IMR-90 (cell line): ENCODE measurements at regions not wholly inside any gene's neighbourhood (a gene's known extent, or its start where the extent isn't known, plus 50 kb on each side); places are given as distances from the start of the nearest gene placed in this dataset.
"Not testable (repeated sequence)": the region's sequence is repeated elsewhere in the genome, so short reads cannot be mapped to it uniquely, and the experiment has no call there.

Experiments used
- ATAC-seq: fragments of 200-7000 bp; cut with Tn5 transposase; 2 replicates; pipeline ENCODE4 v1.9.1; 2020; ENCODE audit warnings: low read depth, mild to moderate bottlenecking, moderate library complexity
- BruUV-seq: library from RNA; stranded (reverse); fragments of 400-500 nt; replicated peaks from 2 replicates; lab custom pipeline; 2021; lab: Mats Ljungman, UMichigan
- CTCF ChIA-PET: fragments of 300-600 bp; formaldehyde crosslinking; extraction: SDS; loops from one replicate; lab custom pipeline; 2021; ENCODE audit warnings: antibody characterized with exemption; lab: Yijun Ruan, JAX
- POLR2A ChIA-PET: fragments of 300-600 bp; sonication (Branson Sonifier 250); formaldehyde crosslinking; loops from one replicate; lab custom pipeline; 2022; ENCODE audit warnings: antibody characterized with exemption; ENCODE audit not compliant: unreplicated experiment; lab: Charles Lee
- DNase-seq: peaks from one replicate; pipeline ENCODE4 v3.0.0; 2013
- H2AFZ ChIP-seq: replicated peaks from 2 replicates; pipeline ENCODE3; 2013; ENCODE audit warnings: low read length, mild to moderate bottlenecking; ENCODE audit not compliant: poor library complexity
- H2AK5ac ChIP-seq: 2 replicates; pipeline ENCODE4 v1.6.1; 2013; ENCODE audit warnings: low read depth, low read length, inconsistent platforms
- H2AK9ac ChIP-seq: replicated peaks from 2 replicates; pipeline ENCODE3; 2013; ENCODE audit warnings: mild to moderate bottlenecking, low read depth, low read length, moderate library complexity; ENCODE audit not compliant: poor library complexity
- H2BK120ac ChIP-seq: 2 replicates; pipeline ENCODE4 v1.6.1; 2013; ENCODE audit warnings: low read depth, low read length, inconsistent platforms
- H2BK15ac ChIP-seq: 3 replicates; pipeline ENCODE4 v1.6.1; 2013; ENCODE audit warnings: low read depth, low read length, inconsistent platforms
- H2BK20ac ChIP-seq: 2 replicates; pipeline ENCODE4 v1.6.1; 2013; ENCODE audit warnings: low read depth, mild to moderate bottlenecking, inconsistent platforms, low read length, moderate library complexity
- H2BK5ac ChIP-seq: 2 replicates; pipeline ENCODE4 v1.6.1; 2013; ENCODE audit warnings: mild to moderate bottlenecking, low read depth, low read length, inconsistent platforms; ENCODE audit not compliant: poor library complexity, severe bottlenecking
- H3K14ac ChIP-seq: replicated peaks from 2 replicates; pipeline ENCODE4 v1.6.1; 2013; ENCODE audit warnings: low read depth, low read length, inconsistent platforms
- H3K18ac ChIP-seq: 2 replicates; pipeline ENCODE4 v1.6.1; 2013; ENCODE audit warnings: low read depth, low read length, control low read depth
- H3K23ac ChIP-seq: 2 replicates; pipeline ENCODE4 v1.6.1; 2013; ENCODE audit warnings: low read depth, low read length, inconsistent platforms
- H3K27ac ChIP-seq: 2 replicates; pipeline ENCODE4 v1.5.1; 2013; ENCODE audit warnings: mild to moderate bottlenecking, control low read depth, low read length; ENCODE audit not compliant: insufficient read depth
- H3K27me3 ChIP-seq: 2 replicates; pipeline ENCODE4 v1.6.1; 2013; ENCODE audit warnings: low read length; ENCODE audit not compliant: control insufficient read depth, insufficient read depth
- H3K36me3 ChIP-seq: 2 replicates; pipeline ENCODE4 v1.6.1; 2013; ENCODE audit warnings: low read length, mixed read lengths; ENCODE audit not compliant: control insufficient read depth, insufficient read depth
- H3K4ac ChIP-seq: 2 replicates; pipeline ENCODE4 v1.6.1; 2013; ENCODE audit warnings: low read depth, low read length, inconsistent platforms
- H3K4me1 ChIP-seq: 2 replicates; pipeline ENCODE4 v1.6.1; 2013; ENCODE audit warnings: low read length, mixed read lengths; ENCODE audit not compliant: control insufficient read depth, insufficient read depth
- H3K4me2 ChIP-seq: 2 replicates; pipeline ENCODE4 v1.6.1; 2013; ENCODE audit warnings: low read depth, mild to moderate bottlenecking, control low read depth, low read length, moderate library complexity
- H3K4me3 ChIP-seq: 2 replicates; pipeline ENCODE4 v1.5.1; 2013; ENCODE audit warnings: low read depth, mild to moderate bottlenecking, control low read depth, low read length, moderate library complexity; ENCODE audit not compliant: insufficient read depth
- H3K56ac ChIP-seq: 2 replicates; pipeline ENCODE4 v1.6.1; 2013; ENCODE audit warnings: low read length, inconsistent platforms; ENCODE audit not compliant: insufficient read depth; ENCODE audit errors: extremely low read depth
- H3K79me1 ChIP-seq, 2 experiments: 2 replicates each; pipeline ENCODE4 v1.6.1; 2013; ENCODE audit warnings: low read length in 2 of 2, inconsistent platforms in 1 of 2, low read depth in 1 of 2
- H3K9ac ChIP-seq: 2 replicates; pipeline ENCODE4 v1.6.1; 2013; ENCODE audit warnings: low read depth, low read length, control low read depth
- H3K9me1 ChIP-seq: 2 replicates; pipeline ENCODE4 v1.6.1; 2013; ENCODE audit warnings: low read length, inconsistent platforms; ENCODE audit not compliant: insufficient read depth
- H3K9me3 ChIP-seq: 2 replicates; pipeline ENCODE4 v1.6.1; 2013; ENCODE audit warnings: low read length; ENCODE audit not compliant: control insufficient read depth, insufficient read depth
- H4K20me1 ChIP-seq: 2 replicates; pipeline ENCODE4 v1.6.1; 2013; ENCODE audit warnings: low read length, inconsistent platforms; ENCODE audit not compliant: insufficient read depth
- H4K5ac ChIP-seq: 2 replicates; pipeline ENCODE4 v1.6.1; 2013; ENCODE audit warnings: mild to moderate bottlenecking, low read depth, low read length, control low read depth
- H4K8ac ChIP-seq, 2 experiments: 2 replicates each; pipeline ENCODE4 v1.6.1; 2013; ENCODE audit warnings: low read depth in 2 of 2, low read length in 2 of 2, control low read depth in 1 of 2, inconsistent platforms in 1 of 2
- H4K91ac ChIP-seq: 2 replicates; pipeline ENCODE4 v1.6.1; 2013; ENCODE audit warnings: low read depth, low read length, inconsistent platforms; ENCODE audit not compliant: insufficient read depth
- MAZ ChIP-seq: IDR thresholded peaks from 2 replicates; pipeline ENCODE4 v1.6.1; 2012; ENCODE audit warnings: low read depth, mild to moderate bottlenecking, low read length, improper control_type of control experiment, moderate library complexity, borderline replicate concordance
- NFE2L2 ChIP-seq: fragments of 150-350 bp; IDR thresholded peaks from 2 replicates; pipeline ENCODE4 v1.6.1; 2016; ENCODE audit warnings: low read depth, mild to moderate bottlenecking, low read length
- POLR2A ChIP-seq: IDR thresholded peaks from 2 replicates; pipeline ENCODE4 v1.6.1; 2012; ENCODE audit warnings: mild to moderate bottlenecking, low read depth, low read length
- RCOR1 ChIP-seq: IDR thresholded peaks from 2 replicates; pipeline ENCODE4 v1.6.1; 2012; ENCODE audit warnings: mild to moderate bottlenecking, low read length, improper control_type of control experiment; ENCODE audit not compliant: insufficient replicate concordance
- SMC3 ChIP-seq: fragments of 150-350 bp; IDR thresholded peaks from 2 replicates; pipeline ENCODE4 v1.6.1; 2016; ENCODE audit warnings: low read depth, mild to moderate bottlenecking, antibody characterized with exemption, low read length, moderate library complexity
- WGBS, 2 experiments: methylation state at CpG; one replicate each; pipeline versions ENCODE4 v1.1.5 to v1.1.7; 2013; ENCODE audit warnings: missing lambda C conversion rate in 2 of 2; ENCODE audit not compliant: insufficient read length in 1 of 2; ENCODE audit errors: extremely low coverage in 2 of 2; 5-methylcytosine and 5-hydroxymethylcytosine counted together
- dilution Hi-C: fragments of 300-500 bp; cut with HindIII; formaldehyde crosslinking; loops from one replicate; pipeline ENCODE4 v1.14.3; 2018; ENCODE audit warnings: low sequenced_read_pairs; ENCODE audit not compliant: unreplicated experiment
- in situ Hi-C: fragments of 300-500 bp; cut with MboI; formaldehyde crosslinking; loops from 3 replicates; pipeline ENCODE4 v1.14.3; 2019; ENCODE audit warnings: low sequenced_read_pairs, inconsistent platforms, mixed read lengths
- intact Hi-C: fragments of 100-400 bp; cut with micrococcal nuclease; formaldehyde crosslinking; loops from 2 replicates; pipeline ENCODE4 v1.10.0; 2022

DNA sequence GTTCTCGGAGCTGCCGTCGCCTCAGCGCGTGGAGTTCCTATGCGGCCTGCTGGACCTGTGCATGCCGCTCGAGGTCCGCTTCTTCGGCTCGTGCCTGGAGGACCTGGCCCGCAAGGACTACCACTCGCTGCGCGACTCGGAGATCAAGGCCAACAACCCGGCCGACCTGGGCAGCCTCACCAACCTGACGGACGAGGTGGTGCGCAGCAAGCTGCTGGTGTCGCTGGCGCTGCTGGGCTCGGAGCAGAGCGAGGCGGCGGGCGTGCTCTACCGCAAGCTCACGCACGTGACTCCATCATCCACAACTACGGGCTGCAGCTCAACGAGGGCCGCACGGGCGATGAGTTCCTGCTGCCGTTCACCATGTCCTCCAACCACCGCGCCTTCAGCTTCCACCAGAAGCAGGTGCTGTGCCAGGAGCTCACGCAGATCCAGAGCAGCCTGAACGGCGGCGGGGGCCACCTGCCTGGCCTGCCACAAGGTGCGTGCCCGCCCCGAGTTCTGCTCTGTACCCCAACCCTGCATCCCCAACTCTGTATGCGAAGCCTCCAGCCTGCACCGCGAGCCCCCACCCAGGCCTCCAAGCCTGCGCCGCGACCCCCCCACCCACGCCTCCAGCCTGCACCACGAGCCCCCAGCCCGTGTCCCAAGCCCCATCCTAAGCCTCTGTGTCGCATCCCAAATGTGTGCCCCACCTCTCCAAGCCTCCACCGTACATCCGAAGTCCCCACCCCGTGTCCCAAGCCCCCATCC is 178.2 kb downstream of the OR4M2 start:
- in situ Hi-C loops = no loop called here
- Histone ChIP-seq H3K4me1 (no peaks in the 10 kb centered on the region), H3K4me2 (no peak overlapping the region), H3K27ac (no peak overlapping the region), H2AK5ac (no peak overlapping the region), H2BK5ac (no peak overlapping the region), H3K9me3 (peaks cover 32% of the 10 kb centered on the region), H4K20me1 (no peaks in the 10 kb centered on the region), H3K36me3 (no peaks in the 10 kb centered on the region), H3K56ac (no peak overlapping the region), H3K18ac (no peak overlapping the region), H4K5ac (no peak overlapping the region), H2AFZ (no peak overlapping the region), H2BK120ac (no peak overlapping the region), H4K91ac (no peak overlapping the region), H2BK15ac (no peak overlapping the region), H3K23ac (no peak overlapping the region), H3K14ac (no peak overlapping the region), H2BK20ac (no peak overlapping the region), H3K9ac (no peak overlapping the region), H4K8ac (no peak overlapping the region), H3K9me1 (no peaks in the 10 kb centered on the region), H3K79me1 (no peaks in the 10 kb centered on the region), H3K4me3 (no peak overlapping the region), H2AK9ac (no peak overlapping the region), H3K4ac (no peak overlapping the region), H3K27me3 (no peaks in the 10 kb centered on the region)
- no TSS peak for BruUV-seq
- ChIA-PET CTCF (no interaction called here), POLR2A (no interaction called here)
- no peak for TF ChIP-seq RCOR1
- no peak for TF ChIP-seq MAZ
- no peak for TF ChIP-seq SMC3
- TF ChIP-seq POLR2A = no peak
- TF ChIP-seq NFE2L2 = no peak
- WGBS, 2 experiments = 74% methylated on average over 31 of the region's 59 CpGs; no CpG with 5 or more reads in 1 of the 2 experiments
- DNase-seq (no peak), ATAC-seq (no peak)
- dilution Hi-C loops = no loop called here
- intact Hi-C loops = no loop called here

DNA sequence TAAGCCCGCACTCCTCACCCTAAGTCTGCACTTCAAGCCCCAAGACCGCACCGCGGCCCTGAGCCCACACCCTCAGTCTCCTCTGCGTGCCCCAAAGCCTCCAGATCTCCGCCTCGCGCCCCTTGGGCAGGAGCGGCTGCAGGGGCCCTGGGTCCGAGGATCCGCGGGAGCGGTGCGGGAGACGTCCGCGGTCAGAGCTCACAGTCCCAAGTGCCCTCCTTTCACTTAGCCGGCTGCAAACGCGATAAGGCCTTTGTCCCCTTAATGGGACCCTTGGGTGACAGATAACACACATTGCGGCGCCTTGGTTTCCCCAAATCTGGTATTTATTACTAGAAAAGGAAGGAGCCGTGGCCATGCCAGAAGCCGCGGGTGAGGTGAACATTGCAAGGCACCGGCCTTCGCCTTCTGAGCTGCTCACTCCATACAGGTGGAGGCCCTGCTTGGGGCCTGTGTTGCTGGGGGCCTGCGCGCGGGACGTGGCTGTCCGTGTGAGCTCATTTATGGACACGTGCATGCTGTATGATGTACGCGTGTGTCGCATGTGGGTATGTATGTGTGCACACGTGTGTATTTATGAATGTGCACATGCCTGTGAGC is 178.9 kb downstream of the OR4M2 start:
- H3K18ac ChIP-seq, H3K27ac ChIP-seq, H3K36me3 ChIP-seq, POLR2A ChIA-PET, H2AFZ ChIP-seq, H3K79me1 ChIP-seq, ATAC-seq, H3K4me1 ChIP-seq, dilution Hi-C loops, H2BK120ac ChIP-seq, DNase-seq, intact Hi-C loops, H3K4me3 ChIP-seq, H3K4ac ChIP-seq, H4K20me1 ChIP-seq, H3K9me1 ChIP-seq, H3K56ac ChIP-seq, H3K27me3 ChIP-seq, H4K91ac ChIP-seq, H2AK5ac ChIP-seq, H3K14ac ChIP-seq, H4K5ac ChIP-seq, BruUV-seq, H2BK15ac ChIP-seq, H3K9ac ChIP-seq, H3K4me2 ChIP-seq, in situ Hi-C loops, H2BK20ac ChIP-seq, CTCF ChIA-PET, H2BK5ac ChIP-seq, H3K23ac ChIP-seq, H4K8ac ChIP-seq, H2AK9ac ChIP-seq: not testable (repeated sequence)
- 75% methylated on average over 10 of the region's 37 CpGs; no CpG with 5 or more reads in 1 of the 2 experiments for WGBS, 2 experiments
- H3K9me3 ChIP-seq = peaks cover 30% of the 10 kb centered on the region
